IPS DF 6.9 (cell line): ENCODE measurements at regions not wholly inside any gene's neighbourhood (a gene's known extent, or its start where the extent isn't known, plus 50 kb on each side); places are given as distances from the start of the nearest gene placed in this dataset.
A peak's percentile ranks its signal among the peaks of the same experiment; 100 is the strongest.

ENCODE experiments used
- DNase-seq: peaks from one replicate; pipeline ENCODE4 v3.0.0-alpha.2; 2013; ENCODE audit warnings: low read depth, low spot score
- H3K27ac ChIP-seq: one replicate; pipeline ENCODE4 v1.5.1; 2013; ENCODE audit warnings: low read length, control low read depth
- H3K27me3 ChIP-seq: 2 replicates; pipeline ENCODE4 v1.6.1; 2013; ENCODE audit warnings: mild to moderate bottlenecking, low read length; ENCODE audit not compliant: control insufficient read depth, insufficient read depth
- H3K36me3 ChIP-seq: 2 replicates; pipeline ENCODE4 v1.6.1; 2013; ENCODE audit warnings: low read length; ENCODE audit not compliant: control insufficient read depth, insufficient read depth
- H3K4me1 ChIP-seq: 2 replicates; pipeline ENCODE4 v1.6.1; 2013; ENCODE audit warnings: low read length; ENCODE audit not compliant: control insufficient read depth, insufficient read depth
- H3K4me3 ChIP-seq: 2 replicates; pipeline ENCODE4 v1.5.1; 2013; ENCODE audit warnings: mild to moderate bottlenecking, low read length
- H3K9me3 ChIP-seq: 2 replicates; pipeline ENCODE4 v1.6.1; 2013; ENCODE audit warnings: low read length, inconsistent platforms; ENCODE audit not compliant: control insufficient read depth, insufficient read depth
- WGBS: extraction: QIAGEN DNeasy Blood & Tissue Kit; methylation state at CpG from one replicate; pipeline ENCODE4 v1.1.7; 2013; ENCODE audit warnings: mixed read lengths, missing lambda C conversion rate; ENCODE audit not compliant: insufficient read length, insufficient coverage; 5-methylcytosine and 5-hydroxymethylcytosine counted together

DNA sequence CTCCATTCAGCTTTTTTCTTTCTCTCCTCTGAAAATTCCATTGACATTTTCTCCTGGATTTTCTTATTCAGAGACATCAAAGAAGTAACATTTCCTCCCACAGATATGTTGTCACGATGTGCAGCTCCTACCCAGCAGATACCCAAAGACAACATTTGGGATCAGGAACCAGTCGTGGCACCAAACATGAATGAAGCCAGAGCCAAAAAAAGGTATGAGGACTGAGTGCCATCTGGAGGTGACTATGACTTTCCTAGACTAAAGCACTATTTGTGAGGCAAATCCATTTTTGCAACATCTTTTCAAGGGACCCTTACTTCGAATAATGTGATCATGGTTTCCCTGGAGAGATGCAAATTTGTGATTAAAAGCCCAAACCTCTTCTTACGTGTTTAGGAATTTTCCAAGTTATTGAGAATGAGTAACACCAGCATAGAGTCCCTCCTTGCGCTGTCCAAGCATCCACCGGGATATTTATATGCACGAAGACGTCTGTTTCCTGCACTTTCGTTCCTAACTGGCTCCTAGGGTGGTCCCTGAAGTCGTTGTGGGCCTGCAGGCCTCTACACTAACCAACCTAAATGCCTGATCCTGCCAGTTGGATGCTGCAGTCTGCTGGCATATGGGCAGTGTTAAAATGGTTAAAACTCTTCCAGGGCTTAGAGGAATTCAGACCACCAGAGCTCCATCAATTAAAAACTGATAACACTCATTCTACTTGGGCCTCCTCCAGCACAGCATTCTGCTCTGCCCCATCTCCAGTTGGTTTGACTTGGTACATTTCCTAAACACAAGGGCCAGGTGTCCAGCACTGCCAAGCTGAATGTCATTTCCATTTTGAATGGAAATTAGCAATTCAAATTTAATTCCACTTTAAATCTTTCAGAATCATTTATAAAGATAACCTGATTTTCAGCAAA, 256.6 kb downstream of the C6orf118 start:
- H3K27me3 ChIP-seq = no peaks in the 10 kb centered on the region
- H3K4me3 ChIP-seq = no peak overlapping the region
- DNase-seq = no peak
- no peaks in the 10 kb centered on the region for H3K36me3 ChIP-seq
- no peaks in the 10 kb centered on the region for H3K9me3 ChIP-seq
- 0 out of 2 replicates have a peak, but pooled peaks cover 1% of the 10 kb centered on the region for H3K4me1 ChIP-seq
- H3K27ac ChIP-seq = no peak overlapping the region
- no CpG with 5 or more reads among the region's 10 CpGs for WGBS

DNA sequence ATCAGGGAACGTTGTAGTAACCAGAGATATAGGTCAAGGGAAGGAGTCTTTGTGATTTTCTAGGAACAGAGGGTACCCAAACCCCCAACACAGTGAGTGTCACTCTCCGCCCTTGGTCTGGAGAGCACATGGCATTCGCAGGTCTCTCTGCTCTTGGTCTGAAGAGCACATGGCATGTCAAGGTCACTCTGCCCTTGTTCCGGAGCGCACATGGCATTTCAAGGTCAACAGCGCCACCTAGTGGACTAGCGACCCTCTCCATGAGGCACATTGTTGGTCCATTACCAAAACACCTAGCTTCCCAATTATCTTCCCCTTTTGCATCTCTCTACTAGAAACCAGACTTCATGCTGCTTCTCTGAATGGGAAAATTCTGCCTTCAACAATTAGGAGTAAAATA, 260.0 kb downstream of the C6orf118 start:
- no peak overlapping the region for H3K27ac ChIP-seq
- DNase-seq = peak; percentile 84
- H3K4me1 ChIP-seq = no peaks in the 10 kb centered on the region
- no peaks in the 10 kb centered on the region for H3K9me3 ChIP-seq
- H3K36me3 ChIP-seq = no peaks in the 10 kb centered on the region
- WGBS = no CpG with 5 or more reads among the region's 7 CpGs
- no peak overlapping the region for H3K4me3 ChIP-seq
- H3K27me3 ChIP-seq = no peaks in the 10 kb centered on the region

DNA sequence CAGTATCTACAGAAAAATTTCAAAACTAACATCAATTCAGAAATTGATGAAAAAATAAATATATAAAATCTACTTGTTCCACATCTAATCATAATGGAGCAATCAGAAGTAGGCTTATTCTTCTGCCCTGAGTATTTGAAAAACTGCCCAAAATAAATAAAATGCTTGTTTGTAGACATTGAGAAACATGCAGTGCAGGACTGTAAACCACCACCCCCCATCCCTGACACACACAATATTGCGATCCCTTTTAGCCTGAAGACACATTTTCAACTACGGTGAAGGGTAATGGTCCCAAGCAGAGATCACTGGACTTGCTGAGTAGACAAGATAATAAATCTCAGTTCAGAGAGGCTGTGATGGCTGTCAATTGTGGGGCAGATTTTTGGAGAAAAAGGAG, 261.5 kb downstream of the C6orf118 start:
- WGBS = no CpG with 5 or more reads among the region's 2 CpGs
- Histone ChIP-seq H3K36me3 (no peaks in the 10 kb centered on the region), H3K4me1 (no peaks in the 10 kb centered on the region), H3K27me3 (no peaks in the 10 kb centered on the region), H3K4me3 (no peak overlapping the region), H3K27ac (no peak overlapping the region), H3K9me3 (no peaks in the 10 kb centered on the region)
- DNase-seq = no peak

DNA sequence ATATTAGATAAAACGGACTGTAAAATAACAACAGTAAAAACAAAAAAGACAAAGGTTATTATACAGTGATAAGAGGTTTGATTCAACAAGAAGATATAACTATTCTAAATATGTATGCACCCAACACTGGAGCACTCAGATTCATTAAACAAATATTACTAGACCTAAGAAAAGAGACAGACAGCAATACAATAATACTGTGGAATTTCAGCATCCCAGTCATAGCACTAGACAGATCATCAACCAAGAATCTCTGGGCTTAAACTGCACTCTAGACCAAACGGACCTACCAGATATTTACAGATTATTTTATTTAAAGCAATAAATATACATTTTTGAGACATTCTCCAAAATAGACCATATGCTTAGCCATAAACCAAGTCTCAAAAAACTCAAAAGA, 263.8 kb downstream of the C6orf118 start:
- H3K4me1 ChIP-seq = no peaks in the 10 kb centered on the region
- no CpG with 5 or more reads among the region's 2 CpGs for WGBS
- no peak for DNase-seq
- H3K27ac ChIP-seq = no peak overlapping the region
- no peaks in the 10 kb centered on the region for H3K27me3 ChIP-seq
- H3K36me3 ChIP-seq = no peaks in the 10 kb centered on the region
- H3K4me3 ChIP-seq = no peak overlapping the region
- no peaks in the 10 kb centered on the region for H3K9me3 ChIP-seq

DNA sequence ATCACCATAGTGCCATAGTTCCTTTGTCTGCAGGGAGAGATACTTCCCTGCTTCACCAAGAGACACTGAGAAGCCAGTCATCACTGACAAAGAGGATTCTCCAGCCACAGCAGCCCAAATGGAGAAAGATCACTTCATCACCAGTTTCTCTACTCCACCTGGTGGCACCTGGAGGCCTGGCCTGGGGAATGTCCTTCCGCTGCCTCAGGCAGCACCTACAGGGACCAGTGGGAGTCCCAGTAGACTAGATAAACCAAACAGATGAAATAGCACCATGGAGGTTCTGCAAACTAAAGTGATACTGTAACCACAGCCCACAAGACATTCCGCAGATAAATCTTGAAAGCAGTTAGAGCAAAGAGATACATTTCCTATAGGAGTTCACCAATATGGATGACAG, 266.5 kb downstream of the C6orf118 start:
- no peak for DNase-seq
- H3K4me3 ChIP-seq = no peak overlapping the region
- no peaks in the 10 kb centered on the region for H3K27me3 ChIP-seq
- no peaks in the 10 kb centered on the region for H3K4me1 ChIP-seq
- no peaks in the 10 kb centered on the region for H3K36me3 ChIP-seq
- no CpG with 5 or more reads among the region's 2 CpGs for WGBS
- H3K9me3 ChIP-seq = no peaks in the 10 kb centered on the region
- H3K27ac ChIP-seq = no peak overlapping the region

DNA sequence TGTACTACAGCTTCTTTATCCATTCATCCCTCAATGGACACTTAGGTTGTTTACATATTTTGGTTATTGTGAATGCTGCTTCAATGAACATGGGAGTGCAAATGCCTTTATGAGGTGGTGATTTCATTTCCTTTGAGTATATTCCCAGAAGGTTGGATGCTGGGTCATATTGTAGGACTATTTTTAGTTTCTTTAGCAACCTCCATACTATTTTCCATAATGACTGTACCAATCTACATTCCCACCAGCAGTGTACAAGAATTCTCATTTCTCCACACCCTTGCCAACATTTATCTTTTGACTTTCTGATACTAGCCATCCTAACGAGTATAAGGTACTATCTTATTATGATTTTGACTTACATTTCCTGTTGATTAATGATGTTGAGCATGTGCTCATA, 269.0 kb downstream of the C6orf118 start:
- H3K9me3 ChIP-seq = no peaks in the 10 kb centered on the region
- no peak overlapping the region for H3K4me3 ChIP-seq
- DNase-seq = no peak
- H3K27me3 ChIP-seq = no peaks in the 10 kb centered on the region
- no peaks in the 10 kb centered on the region for H3K4me1 ChIP-seq
- no CpG with 5 or more reads among the region's 1 CpG for WGBS
- H3K36me3 ChIP-seq = no peaks in the 10 kb centered on the region
- H3K27ac ChIP-seq = no peak overlapping the region

DNA sequence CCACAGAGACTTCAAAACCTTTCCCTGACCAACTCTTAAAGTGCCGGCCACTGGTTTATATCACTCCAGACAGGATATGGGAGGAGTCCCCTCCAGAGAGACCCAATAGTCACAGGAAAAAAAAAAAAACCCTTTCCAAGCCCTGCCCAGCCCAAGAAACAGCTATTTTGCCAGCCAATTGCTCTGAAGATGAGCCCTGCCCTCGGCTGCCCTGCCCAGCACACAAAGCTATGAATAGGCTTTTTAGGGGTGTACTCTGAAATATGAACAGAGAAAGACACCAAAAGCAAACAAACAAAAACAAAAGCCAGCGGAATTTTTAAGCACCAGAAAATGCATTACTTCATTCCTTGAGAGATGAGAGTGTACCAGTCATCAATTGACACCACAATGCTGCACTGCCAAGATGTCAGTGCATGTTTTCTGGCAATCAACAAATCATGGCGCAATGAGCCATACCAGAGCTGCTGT, 275.1 kb downstream of the C6orf118 start:
- no peaks in the 10 kb centered on the region for H3K36me3 ChIP-seq
- no CpG with 5 or more reads among the region's 4 CpGs for WGBS
- H3K9me3 ChIP-seq = no peaks in the 10 kb centered on the region; the same call in 1 of the 2 replicates
- no peaks in the 10 kb centered on the region for H3K27me3 ChIP-seq
- no peak for DNase-seq
- no peak overlapping the region for H3K4me3 ChIP-seq
- H3K27ac ChIP-seq = no peak overlapping the region
- H3K4me1 ChIP-seq = no peaks in the 10 kb centered on the region

DNA sequence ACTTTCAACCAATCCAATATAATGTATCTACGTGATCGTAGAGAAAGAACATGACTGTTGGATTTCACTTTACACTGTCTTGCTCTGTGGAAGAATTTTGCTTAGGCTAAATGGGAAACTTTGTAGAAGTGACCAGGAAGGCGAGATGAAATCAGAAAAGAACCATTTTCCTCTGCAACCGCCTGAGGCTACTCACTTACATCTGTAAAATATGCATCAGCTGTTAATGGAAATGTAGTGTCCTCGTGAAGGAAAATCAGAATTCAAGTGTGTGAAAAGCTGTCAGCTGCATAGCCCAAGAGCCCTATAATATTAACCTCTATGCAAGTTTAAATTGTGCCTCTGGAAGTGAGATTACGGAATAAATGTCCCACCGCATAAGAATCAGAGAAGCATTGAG, 277.9 kb downstream of the C6orf118 start:
- H3K27ac ChIP-seq = no peak overlapping the region
- WGBS = no CpG with 5 or more reads among the region's 7 CpGs
- DNase-seq = no peak
- H3K9me3 ChIP-seq = no peaks in the 10 kb centered on the region; the same call in 1 of the 2 replicates
- H3K27me3 ChIP-seq = no peaks in the 10 kb centered on the region
- H3K4me3 ChIP-seq = no peak overlapping the region
- H3K4me1 ChIP-seq = no peaks in the 10 kb centered on the region
- no peaks in the 10 kb centered on the region for H3K36me3 ChIP-seq

DNA sequence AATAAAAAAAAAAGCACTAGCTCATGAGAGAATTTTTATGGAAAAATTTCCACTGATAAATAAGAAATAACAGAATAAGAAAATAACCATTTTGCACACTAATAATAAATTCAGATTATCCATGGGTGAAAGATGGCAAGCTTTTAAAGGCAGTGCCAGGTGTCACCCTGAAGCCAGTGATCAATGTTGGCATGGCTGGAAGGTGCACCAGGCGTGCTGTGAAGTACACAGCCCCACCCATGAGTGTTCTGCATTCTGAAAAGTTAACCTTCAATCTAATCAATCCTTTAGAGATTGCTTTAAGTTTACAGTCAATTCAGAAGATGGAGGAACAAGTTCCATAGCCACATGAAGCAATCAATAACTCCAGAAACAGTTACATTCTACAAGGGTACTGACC, 284.4 kb downstream of the C6orf118 start:
- Histone ChIP-seq H3K4me1 (no peaks in the 10 kb centered on the region), H3K27ac (no peak overlapping the region), H3K27me3 (no peaks in the 10 kb centered on the region), H3K9me3 (no peaks in the 10 kb centered on the region), H3K36me3 (no peaks in the 10 kb centered on the region), H3K4me3 (no peak overlapping the region)
- DNase-seq = no peak
- WGBS = no CpG with 5 or more reads among the region's 1 CpG

DNA sequence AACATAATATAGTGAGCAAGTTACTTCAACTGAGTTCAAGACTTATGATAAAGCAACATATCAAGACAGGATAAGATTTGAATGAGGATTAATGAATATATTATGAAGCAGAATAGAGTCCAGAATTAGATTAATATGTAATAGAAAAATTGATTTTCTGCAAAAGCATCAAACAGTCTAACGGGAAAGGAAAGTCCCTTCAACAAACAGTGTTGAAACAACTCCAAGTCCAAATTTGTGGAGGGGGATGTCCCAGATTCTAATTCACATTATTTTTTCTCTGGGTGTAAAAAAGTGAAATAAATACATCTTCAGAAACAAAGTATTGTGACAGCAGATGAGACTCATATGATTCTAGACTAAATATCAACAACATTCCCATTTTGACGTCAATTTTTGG, 289.7 kb downstream of the C6orf118 start:
- Histone ChIP-seq H3K9me3 (no peaks in the 10 kb centered on the region), H3K27ac (no peak overlapping the region), H3K4me3 (no peak overlapping the region), H3K36me3 (no peaks in the 10 kb centered on the region), H3K4me1 (no peaks in the 10 kb centered on the region), H3K27me3 (no peaks in the 10 kb centered on the region)
- DNase-seq = no peak
- no CpG with 5 or more reads among the region's 2 CpGs for WGBS

DNA sequence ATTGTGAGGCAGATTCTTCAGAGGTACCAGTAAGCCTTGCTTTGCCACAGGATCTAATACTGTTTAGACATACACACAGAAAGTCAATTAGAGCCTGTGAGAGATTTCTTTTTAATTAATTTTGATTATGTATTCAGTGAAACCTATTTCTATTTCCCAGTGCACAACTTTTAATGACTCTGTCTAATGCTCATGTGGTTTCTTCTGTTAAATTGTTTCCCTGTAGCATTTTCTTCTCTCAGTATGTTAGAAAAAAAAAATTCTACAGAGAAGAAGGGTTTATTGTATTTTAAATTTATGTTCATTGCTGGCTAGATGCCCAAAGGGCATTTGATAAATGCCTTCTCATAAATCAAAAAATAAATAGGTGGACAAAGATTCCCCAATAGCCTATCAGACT, 293.7 kb downstream of the C6orf118 start:
- H3K27me3 ChIP-seq = no peaks in the 10 kb centered on the region
- DNase-seq = no peak
- H3K4me1 ChIP-seq = no peaks in the 10 kb centered on the region
- no peaks in the 10 kb centered on the region for H3K9me3 ChIP-seq
- H3K4me3 ChIP-seq = no peak overlapping the region
- no peaks in the 10 kb centered on the region for H3K36me3 ChIP-seq
- no peak overlapping the region for H3K27ac ChIP-seq
